Brain microvascular endothelial cell (primary cell): ENCODE measurements at regions not wholly inside any gene's neighbourhood (a gene's known extent, or its start where the extent isn't known, plus 50 kb on each side); places are given as distances from the start of the nearest gene placed in this dataset.

Experiments used
- DNase-seq: peaks from one replicate; pipeline ENCODE4 v3.0.0-alpha.2; 2020
- H3K27ac ChIP-seq: fragments of 250-450 bp; sonication (Bioruptor Pico); 2 replicates; pipeline ENCODE4 v1.5.1; 2020; ENCODE audit warnings: mild to moderate bottlenecking, moderate library complexity
- H3K27me3 ChIP-seq: fragments of 250-450 bp; sonication (Bioruptor Pico); replicated peaks from 2 replicates; pipeline ENCODE4 v1.5.1; 2020; ENCODE audit warnings: mild to moderate bottlenecking
- H3K36me3 ChIP-seq: fragments of 250-450 bp; sonication (Bioruptor Pico); replicated peaks from 2 replicates; pipeline ENCODE4 v1.5.1; 2020; ENCODE audit warnings: mild to moderate bottlenecking
- H3K4me3 ChIP-seq: 2 replicates; pipeline ENCODE4 v1.5.1; 2011; ENCODE audit warnings: low read depth, mild to moderate bottlenecking, control low read depth, low read length, moderate library complexity
- CTCF ChIP-seq: IDR thresholded peaks from 2 replicates; pipeline ENCODE4 v1.5.1; 2011; ENCODE audit warnings: low read depth, mild to moderate bottlenecking, moderate library complexity, low read length, control low read depth, inconsistent platforms; ENCODE audit errors: missing control alignments
- in situ Hi-C: cut with HindIII; loops from 2 replicates; pipeline ENCODE4 v1.10.0; 2017; ENCODE audit warnings: low sequenced_read_pairs, low pct_ligation_motif_present

DNA sequence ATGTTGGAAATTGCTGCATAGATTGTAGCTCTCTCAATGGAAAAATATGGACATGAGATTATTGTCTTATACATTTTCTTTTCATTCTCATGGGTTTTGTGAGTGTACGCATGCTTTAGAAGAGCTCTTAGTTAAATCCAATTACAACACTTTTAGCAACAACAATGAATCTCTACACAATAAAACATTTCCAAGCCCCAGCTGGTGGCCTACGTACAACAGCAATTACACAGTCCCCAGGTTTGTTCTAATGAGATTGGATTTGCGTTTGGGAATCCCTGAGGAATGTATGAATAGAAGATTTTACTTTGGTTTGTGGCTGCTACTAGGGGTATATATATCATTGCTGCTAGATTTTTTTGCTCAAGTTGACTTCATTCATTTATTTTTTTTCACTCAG is 98.6 kb downstream of the FHDC1 start:
- in situ Hi-C loops = no loop called here
- Histone ChIP-seq H3K4me3 (no peak overlapping the region), H3K27ac (no peak overlapping the region), H3K36me3 (no peaks in the 10 kb centered on the region), H3K27me3 (no peaks in the 10 kb centered on the region)
- no peak for DNase-seq
- TF ChIP-seq CTCF = no peak

GRCh38 chr4:153036931-153037482 is 100.9 kb downstream of the FHDC1 start:
- Histone ChIP-seq H3K27ac (no peak overlapping the region), H3K36me3 (no peaks in the 10 kb centered on the region), H3K4me3 (no peak overlapping the region), H3K27me3 (no peaks in the 10 kb centered on the region)
- no peak for DNase-seq
- in situ Hi-C loops = no loop called here
- TF ChIP-seq CTCF = no peak

- DNase-seq = no peak
- TF ChIP-seq CTCF = no peak
- no peaks in the 10 kb centered on the region for H3K36me3 ChIP-seq
- H3K27ac ChIP-seq = no peak overlapping the region
- H3K27me3 ChIP-seq = no peaks in the 10 kb centered on the region
- in situ Hi-C loops = no loop called here
- H3K4me3 ChIP-seq = no peak overlapping the region
Measured at GRCh38 chr4:153038623-153039311, 102.6 kb downstream of the FHDC1 start.

GRCh38 chr4:153039542-153040185 is 103.5 kb downstream of the FHDC1 start:
- in situ Hi-C loops = no loop called here

DNA sequence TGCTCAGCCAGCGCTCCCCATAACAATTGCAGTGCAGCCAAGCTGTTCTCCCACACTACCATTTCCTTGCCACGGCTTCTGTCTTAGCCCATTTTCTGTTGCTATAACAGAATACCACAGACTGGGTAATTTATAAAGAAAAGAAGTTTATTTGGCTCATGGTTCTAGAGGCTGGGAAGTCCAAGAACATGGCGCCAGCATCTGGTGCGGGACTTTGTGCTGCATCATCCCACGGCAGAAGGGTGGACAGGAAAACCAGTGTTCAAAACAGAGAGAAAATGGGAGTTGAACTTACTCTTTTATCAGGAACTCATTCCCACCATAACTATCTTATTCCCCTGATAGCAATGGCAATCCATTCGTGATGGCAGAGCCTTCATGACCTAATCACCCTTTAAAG is 104.6 kb downstream of the FHDC1 start:
- no peak for TF ChIP-seq CTCF
- in situ Hi-C loops = no loop called here
- Histone ChIP-seq H3K27me3 (no peaks in the 10 kb centered on the region), H3K27ac (no peak overlapping the region), H3K36me3 (no peaks in the 10 kb centered on the region), H3K4me3 (no peak overlapping the region)
- DNase-seq = no peak

More at GRCh38 chr4:153039542-153040185, 103.5 kb downstream of the FHDC1 start:
- DNase-seq = no peak
- Histone ChIP-seq H3K27me3 (no peaks in the 10 kb centered on the region), H3K27ac (no peak overlapping the region), H3K4me3 (no peak overlapping the region), H3K36me3 (no peaks in the 10 kb centered on the region)
- TF ChIP-seq CTCF = no peak

GRCh38 chr4:153044036-153044435 is 107.9 kb downstream of the FHDC1 start:
- in situ Hi-C loops = no loop called here
- TF ChIP-seq CTCF = no peak

More at GRCh38 chr4:153044036-153044435, 107.9 kb downstream of the FHDC1 start:
- H3K27ac ChIP-seq = no peak overlapping the region
- no peaks in the 10 kb centered on the region for H3K36me3 ChIP-seq
- no peaks in the 10 kb centered on the region for H3K27me3 ChIP-seq
- DNase-seq = no peak
- H3K4me3 ChIP-seq = no peak overlapping the region
